Heart left ventricle (tissue), 13 donors: ENCODE measurements at regions not wholly inside any gene's neighbourhood (a gene's known extent, or its start where the extent isn't known, plus 50 kb on each side); places are given as distances from the start of the nearest gene placed in this dataset.

Experiments
- CTCF ChIP-seq, 12 donors: fragments of 200-600 bp; sonication (generic) in 4 of 12; IDR thresholded peaks; one replicate each; pipeline versions ENCODE4 v1.5.0 to v1.8.0; 2018 to 2022; ENCODE audit warnings: antibody characterized with exemption in 12 of 12, mild to moderate bottlenecking in 5 of 12
- POLR2A ChIP-seq, 2 donors: fragments of 450-650 bp; IDR thresholded peaks; one replicate each; pipeline ENCODE4 v1.6.1; 2017; ENCODE audit warnings: antibody characterized with exemption in 2 of 2, mild to moderate bottlenecking in 2 of 2, moderate library complexity in 2 of 2
- donor health status: ischemic (EF 13 %, LVEDD 7.1; RV severe dilation, severe dysfunction).
- donor health status: DM: no; HTN: yes; CAD: no.
- donor health status: DM: no; HTN: no; CAD: no.
- donor health status: ischemic (EF 25% LVEDD 6.9; RV normal size, moderate dysfunction).
- donor health status: ischemic (EF 25% LVEDD 5.7; RV mildly dilated, moderate dysfunction).
- donor health status: ischemic (EF 35%, LVEDD 5.7; RV mildly dilated, moderate dysfunction).
- donor health status: nonischemic (EF 11% LVEDD 7.7; RV severe dilation, severe dysfunction).
- donor health status: DM: yes; HTN: yes; CAD: no.
- donor health status: PGD.
- donor health status: ischemic (EF 29% LVEDD 5.4; RV normal size, mild dysfunction).
- donor health status: nonischemic (EF 23%, LVEDD 6.1; RV moderate dilation, normal function).

GRCh38 chr6:144697801-144698200 lies 412.7 kb downstream of the UTRN start:
- TF ChIP-seq CTCF (IDR thresholded peaks at IDR 0.05) (no peak), POLR2A (IDR thresholded peaks at IDR 0.05) (no peak)
